Endothelial cell of hepatic sinusoid (primary cell): ENCODE measurements at regions not wholly inside any gene's neighbourhood (a gene's known extent, or its start where the extent isn't known, plus 50 kb on each side); places are given as distances from the start of the nearest gene placed in this dataset.

Experiments
- in situ Hi-C: cut with HindIII; loops from 2 replicates; pipeline ENCODE4 v1.10.0; 2017; ENCODE audit warnings: low sequenced_read_pairs

DNA sequence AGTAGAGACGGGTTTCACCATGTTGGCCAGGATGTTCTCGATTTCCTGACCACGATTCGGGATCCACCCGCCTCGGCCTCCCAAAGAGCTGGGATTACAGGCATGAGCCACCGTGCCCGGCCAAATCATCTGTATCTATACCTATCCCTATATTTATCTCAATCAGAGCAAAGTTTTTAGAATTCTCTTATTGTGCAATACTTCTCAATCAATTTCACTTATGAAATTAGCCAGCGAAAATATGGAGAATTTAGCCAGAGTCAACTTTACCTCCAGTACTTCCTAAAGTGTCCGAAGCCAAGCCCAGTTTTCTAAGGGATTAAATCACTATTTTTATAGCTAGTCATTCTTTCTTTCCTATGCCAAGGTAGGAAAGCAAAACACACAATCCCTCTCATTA is 319.1 kb upstream of the PFKP start:
- in situ Hi-C loops: no loop called here

DNA sequence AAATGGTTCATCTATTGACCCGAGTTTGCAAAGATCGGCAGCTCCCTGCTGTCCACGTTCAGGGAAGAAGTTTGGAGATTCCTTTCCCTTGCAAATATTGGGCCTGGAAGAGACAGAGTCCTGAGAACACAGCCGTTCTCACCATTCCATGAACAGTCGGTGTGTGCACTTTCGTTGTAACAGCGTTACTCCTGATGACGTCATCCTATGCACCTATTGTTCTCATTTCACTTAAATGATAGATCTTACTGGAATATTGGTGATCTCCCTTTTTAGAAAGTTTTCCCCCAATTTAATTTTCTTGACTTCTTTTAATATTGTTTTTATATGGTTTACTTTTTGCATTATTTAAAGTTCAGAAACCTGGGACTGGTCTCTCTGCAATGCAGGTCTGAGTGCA is 320.7 kb upstream of the PFKP start:
- in situ Hi-C loops: no loop called here

DNA sequence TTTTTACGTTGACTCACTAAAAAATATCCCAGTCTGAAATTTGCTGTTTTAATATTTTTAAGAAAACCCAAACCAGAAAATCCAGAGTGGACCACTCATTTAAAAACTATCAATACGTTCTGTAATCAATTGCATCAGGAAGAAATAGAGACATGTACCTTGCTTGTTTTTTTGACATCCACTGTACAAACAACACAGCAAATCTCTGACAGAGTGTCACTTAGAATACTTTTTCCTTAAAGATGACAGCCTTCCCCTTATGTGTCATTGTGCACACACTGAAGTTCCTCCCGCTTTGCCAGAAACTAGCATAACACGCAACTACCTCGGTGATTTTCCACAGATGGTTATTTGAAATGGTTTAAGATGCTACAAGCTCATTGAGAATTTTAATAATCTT is 321.7 kb upstream of the PFKP start:
- in situ Hi-C loops: no loop called here

DNA sequence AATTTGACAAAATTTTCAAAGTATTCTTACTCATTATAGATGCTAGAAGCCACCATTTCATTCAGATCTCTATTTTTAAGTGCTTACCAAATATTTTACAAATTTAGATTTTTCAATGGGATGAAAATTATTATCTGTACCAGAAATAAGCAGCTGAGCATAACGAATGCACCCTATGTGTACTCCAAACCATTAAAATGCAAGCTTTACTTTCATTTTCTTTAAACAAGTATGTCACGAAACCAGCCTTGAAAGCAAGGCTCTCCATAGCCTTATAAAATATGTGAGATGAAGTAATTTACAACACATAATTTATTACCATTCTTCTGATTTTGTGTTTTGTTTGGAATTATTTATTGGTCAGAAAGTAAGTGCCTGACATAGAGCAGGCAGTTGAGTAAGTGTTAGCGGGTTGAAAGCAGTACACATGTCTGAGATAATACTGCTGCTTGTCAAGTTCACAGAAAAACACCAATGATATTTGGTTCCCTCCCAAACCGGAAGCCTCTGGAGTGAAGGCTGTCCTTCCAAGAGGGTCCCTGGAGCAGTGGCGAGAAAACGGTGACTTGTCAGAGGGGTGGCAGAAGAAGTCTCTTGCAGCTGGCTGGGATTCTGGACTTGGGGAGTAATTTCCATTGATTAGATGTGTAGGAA is 322.7 kb upstream of the PFKP start:
- in situ Hi-C loops: loop anchor here (5.0 kb wide), 1 partner anchor 57 kb away; no protein-coding TSS in a partner anchor

DNA sequence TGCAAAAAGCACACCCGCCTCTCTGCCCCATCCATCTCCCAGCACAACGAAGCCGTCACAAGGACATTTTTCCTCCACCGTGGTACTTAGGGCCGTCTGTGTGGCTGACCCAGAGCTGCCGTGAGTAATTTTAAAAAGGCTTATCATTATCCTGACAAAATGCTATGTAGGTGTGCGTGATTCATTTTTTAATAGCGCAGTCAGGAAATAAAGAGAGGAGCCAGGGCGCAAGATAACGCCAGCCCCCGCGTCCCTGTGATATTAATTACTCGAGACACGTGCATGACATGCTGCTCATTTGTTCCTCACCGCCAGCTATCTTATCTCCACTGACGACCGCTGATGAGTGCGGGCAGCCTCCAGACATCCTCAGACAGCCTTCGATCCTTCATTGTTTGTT is 332.7 kb upstream of the PFKP start:
- in situ Hi-C loops: no loop called here

DNA sequence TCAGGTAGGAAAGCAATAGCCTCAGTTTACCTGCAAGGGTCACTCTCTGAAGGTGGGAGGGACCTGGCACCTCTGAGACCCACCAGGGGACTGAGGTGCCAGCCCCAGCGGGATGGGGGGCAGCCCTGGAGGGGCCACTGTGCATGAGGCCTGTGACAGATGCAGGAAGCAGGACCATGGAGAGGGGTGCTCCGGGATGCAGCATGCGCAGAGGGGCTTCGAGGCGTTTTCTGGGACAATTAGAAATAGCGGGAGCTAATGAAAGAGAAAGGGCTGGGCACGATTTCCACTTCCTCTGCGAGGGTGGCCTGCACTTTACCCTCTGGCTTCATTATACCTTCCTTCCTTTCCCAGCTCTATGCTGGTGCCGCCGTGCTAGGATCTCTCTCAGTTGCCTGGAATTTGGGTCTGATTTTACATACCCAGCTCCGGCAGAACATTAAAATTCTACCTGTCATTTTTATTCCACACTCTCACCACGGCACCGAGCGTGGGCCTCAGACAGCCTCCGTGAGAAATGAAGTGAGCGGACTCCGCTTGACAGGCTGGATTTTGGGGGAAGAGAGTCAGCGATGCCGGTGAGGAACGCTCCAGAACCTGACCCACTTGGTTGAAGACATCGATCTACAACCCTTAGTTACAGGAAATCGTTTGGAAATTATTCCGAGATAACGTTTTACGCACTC is 333.9 kb upstream of the PFKP start:
- in situ Hi-C loops: no loop called here

DNA sequence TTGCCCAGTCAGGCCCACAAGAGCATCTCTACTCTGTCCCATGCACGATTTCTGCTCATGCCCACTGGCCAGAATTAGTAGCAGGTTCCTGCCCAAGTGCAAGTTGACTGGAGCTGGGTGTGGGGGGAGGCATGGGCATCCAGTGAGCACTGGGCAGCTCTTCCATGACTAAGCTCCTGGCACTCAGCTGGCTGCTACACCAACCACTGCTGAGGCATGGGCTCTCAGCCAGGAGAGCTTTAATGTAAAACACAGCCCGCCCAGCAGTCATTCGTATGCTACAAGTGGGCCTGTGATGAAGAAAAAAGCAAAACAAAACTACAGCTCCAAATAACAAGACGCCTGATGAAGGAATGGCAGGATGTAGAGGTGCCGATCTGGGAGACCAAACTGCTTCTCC is 335.4 kb upstream of the PFKP start:
- in situ Hi-C loops: no loop called here

DNA sequence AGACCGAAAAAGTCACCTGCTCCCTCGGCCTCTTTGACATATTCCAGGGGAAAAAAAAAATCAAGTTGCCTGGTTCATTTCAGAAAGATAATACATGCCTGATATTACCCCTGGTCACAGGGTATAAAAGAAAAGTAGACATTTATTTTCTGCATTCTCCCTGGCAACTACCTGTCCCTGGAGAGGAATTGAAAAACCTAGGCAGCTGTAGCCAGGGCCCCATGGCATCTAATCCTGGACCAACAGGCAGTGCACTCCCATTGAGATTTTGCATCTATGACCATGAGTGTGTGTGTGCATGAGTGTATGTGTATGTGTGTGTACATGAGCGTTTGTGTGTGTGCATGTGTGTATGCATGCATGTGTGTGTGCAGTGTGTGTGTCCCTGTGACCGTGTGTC is 338.2 kb upstream of the PFKP start:
- in situ Hi-C loops: no loop called here

DNA sequence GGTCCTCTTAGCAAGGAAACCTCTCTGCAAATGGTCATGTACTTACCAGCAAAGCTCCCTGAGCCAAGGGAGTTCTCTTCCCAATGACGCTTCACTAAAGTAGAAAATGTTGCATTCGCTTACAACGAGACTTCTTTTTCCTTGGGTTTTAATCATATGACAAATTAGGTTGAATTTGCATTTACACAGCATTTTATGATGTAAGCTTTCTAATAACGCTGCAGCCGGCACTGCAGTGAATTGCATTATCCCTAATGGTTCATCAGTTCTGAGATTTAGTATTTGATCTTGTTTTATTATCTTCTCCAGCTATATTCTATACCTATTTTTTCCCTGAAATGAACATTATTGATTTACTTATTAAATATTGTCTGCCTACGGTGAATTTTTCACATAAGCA is 339.3 kb upstream of the PFKP start:
- in situ Hi-C loops: no loop called here

DNA sequence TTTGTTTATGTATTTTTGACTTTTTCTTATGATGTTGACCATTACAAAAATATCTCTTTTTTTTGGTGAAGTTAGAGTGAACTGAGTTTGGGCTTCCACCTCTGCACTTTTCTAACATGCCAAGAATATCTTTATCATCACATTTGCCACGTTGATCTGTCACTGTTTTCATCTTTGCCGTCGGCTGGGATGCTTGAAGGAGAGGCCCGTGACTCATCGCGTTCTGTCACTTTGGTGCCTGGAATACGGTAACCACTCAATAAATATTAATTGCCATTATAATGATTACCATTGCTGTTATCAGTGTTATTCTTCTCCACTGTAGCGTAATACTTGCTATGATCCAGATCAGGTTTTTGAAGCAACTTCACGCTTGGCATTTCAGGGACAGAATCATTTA is 350.8 kb upstream of the PFKP start:
- in situ Hi-C loops: no loop called here

DNA sequence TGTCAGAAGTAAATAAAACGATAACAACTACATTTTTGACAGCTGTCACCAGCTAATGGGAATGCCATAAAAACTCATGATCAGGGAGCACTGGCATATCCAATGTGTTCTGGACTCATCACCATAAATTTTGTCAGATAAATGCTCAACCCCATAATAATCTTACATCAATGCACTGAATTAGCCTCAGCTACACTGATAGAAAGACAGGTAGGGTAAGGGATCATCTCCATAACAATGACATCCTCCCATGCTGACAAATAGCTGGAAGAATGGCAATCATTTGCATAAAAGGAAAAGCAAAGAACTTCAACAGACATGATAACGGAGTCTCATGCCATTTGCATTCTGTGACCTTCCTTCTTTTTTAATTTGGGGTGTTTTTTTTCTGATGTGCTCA is 352.8 kb upstream of the PFKP start:
- in situ Hi-C loops: no loop called here

DNA sequence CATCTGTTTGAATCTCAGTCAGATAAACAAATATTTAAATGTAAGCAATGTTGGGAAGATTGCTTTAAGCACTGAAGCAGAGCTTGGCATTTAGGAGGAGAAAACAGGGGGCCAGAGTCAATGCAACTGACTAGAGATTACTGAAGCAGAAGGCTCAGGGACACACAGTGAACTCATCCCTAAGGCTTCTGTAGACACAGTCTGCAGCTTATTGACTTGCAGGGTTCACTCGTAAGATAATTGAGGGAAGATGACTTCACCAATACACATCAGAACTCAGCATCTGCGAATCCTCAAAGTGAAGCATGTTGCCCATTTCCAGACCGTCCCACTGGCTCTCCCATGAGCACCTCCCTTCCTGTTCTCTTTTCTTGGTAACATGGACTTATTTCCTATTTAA is 363.4 kb upstream of the PFKP start:
- in situ Hi-C loops: no loop called here

DNA sequence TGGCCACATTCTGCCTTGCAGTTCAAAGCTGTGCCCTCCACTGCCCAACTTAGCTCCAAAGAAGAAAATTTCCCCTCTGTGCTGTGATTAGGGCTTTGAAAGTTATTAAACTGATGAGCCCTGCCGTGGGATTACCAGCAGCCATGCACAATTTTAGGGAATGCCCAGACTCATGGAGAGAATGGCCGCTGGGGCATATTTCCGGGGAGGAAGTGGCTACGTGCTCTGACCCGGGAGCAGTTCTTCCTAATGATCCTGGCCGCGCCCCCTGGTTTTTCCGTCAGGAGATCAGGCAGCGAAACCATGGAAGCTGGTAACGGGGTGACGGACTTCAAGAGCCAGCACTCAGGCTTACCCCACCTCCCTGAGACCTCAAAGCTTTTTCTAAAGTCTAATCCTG is 365.5 kb upstream of the PFKP start:
- in situ Hi-C loops: no loop called here

DNA sequence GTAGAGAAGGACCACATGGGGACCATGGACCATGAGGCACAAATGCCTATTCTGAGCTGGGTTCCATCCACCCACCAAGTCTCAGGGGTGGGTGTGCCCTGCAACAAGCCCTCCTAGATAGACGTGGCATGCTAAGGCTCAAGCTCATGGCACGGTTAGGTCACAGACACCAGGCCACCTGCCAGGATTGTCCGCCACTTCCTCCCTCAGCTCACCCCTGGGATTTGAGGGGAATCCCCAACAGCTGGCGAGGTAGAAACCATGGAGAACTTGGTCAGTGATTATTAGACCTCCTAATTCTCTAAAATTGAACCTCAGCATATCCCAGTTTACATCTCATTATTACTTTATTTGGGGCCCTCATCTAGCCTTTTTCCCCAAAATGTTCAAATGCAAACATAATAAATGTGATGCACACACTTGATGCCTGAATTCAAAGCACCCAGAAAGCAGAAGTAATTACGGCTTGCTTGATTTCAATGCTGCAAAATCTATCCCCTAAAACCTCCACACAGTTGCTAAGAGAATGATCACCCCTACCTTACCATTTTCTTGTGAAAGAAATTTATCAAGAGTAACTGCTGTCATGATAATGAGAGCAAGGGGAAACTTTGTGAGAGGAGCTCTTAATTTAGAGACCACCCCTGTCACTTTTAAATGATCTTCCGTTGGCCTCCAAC is 366.6 kb upstream of the PFKP start:
- in situ Hi-C loops: no loop called here

DNA sequence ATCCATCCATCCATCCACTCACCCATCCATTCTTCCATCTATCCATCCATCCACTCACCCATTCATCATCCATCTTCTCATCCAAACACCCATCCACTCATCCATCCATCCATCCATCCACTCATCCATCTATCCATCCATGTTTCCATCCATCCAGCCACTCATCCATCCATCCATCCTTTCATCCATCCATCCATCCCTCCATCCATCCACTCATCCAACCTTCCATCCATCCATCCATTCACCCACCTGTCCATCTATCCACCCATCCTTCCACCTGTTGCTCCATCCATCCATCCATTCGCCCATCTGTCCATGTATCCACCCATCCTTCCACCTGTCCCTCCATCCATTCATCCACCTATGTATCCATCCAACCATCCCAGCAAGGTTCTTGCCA is 378.4 kb upstream of the PFKP start:
- in situ Hi-C loops: loop anchor here (5.0 kb wide), 1 partner anchor 53 kb away; no protein-coding TSS in a partner anchor

DNA sequence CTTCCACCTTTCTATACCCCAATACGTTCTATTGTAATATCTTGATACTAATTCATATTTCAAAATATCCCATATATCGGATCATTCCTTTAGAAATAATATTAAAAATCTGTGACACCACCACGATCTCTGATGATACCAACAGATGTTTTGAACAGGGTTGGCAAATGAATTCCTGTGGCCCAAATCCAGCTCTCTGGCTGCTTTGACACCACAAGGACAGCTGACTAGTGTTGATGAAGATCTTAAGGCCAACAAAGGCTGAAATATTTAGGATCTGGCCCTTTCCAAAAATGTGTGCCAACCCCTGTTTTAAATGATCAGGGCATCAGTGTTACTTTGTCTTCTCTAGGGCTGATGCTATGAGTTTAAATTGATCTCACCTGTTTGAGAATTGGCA is 380.7 kb upstream of the PFKP start:
- in situ Hi-C loops: loop anchor here (5.0 kb wide), 1 partner anchor 56 kb away; no protein-coding TSS in a partner anchor

DNA sequence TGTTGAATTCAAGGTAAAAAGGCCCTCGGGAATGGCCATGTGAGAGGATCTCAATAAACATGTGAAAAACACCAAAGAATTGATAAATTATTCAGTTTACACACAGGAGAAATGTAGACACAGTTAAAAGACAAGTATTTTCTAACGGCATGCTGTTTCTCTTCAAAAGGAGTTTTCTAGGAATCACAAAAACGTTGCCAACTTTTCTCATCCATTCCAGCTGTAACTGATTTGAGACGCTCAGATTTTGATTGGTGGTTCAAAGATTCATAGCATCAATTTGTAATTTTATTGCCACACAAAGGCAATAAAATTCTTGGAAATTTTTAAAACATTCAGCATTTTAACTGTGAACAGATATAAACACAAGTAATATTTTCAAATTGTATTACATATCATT is 384.9 kb upstream of the PFKP start:
- in situ Hi-C loops: no loop called here

DNA sequence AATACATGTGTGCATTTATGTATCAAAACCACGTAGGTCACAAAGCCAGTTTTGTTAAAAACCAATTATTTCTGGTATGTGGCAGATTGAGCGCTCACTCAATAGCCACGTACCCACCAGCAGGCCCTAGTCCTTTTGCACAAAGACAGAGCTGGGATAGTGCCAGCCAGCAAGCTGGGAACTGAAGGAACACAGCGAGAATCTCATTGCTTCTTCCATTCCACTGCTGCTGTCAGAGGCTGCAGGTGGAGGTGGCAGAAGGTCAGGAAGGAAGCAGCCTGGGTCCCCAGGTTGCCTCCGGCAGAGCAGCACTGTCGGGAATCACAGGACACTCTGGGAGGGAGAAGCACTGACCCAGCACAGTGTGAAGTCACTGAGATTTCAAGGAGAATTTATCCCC is 385.5 kb upstream of the PFKP start:
- in situ Hi-C loops: no loop called here

DNA sequence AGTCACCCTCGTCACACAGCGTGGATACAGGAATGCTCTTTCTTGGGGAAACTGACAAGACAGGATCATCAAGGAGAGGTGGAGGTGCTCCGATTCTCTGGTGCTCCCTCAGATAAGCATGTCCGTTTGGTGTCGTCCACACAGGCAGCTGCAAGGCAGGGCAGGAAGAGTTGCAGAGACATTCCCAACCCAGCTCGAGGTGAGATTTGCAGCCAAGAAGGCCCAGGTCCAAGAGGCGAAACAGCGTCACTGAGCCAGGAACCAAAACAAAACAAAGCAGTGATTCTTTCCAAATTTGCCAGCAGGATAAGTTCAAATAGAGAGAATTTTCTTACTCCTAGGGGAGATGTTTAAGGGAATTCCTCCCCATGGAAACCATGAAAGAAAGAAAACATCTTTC is 386.5 kb upstream of the PFKP start:
- in situ Hi-C loops: no loop called here

DNA sequence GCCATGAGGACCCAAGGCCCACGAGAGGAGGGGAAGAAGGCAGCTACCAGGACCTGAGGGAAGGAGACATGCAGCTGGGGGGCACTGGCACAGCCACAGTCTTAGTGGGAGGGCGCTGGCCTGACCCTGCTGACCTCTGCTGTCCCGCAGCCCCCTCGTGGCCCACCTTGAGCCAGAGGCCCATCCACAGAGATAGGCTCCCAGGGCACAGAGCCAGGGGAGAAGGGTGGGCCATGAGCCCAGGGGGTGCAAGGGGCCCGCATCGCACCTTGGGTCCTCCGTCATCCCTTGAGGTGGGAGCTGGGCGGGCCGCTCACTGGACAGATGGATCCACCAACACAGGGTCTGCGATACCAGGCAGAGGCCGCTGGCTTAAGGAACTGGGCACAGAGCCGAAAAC is 387.7 kb upstream of the PFKP start:
- in situ Hi-C loops: no loop called here

DNA sequence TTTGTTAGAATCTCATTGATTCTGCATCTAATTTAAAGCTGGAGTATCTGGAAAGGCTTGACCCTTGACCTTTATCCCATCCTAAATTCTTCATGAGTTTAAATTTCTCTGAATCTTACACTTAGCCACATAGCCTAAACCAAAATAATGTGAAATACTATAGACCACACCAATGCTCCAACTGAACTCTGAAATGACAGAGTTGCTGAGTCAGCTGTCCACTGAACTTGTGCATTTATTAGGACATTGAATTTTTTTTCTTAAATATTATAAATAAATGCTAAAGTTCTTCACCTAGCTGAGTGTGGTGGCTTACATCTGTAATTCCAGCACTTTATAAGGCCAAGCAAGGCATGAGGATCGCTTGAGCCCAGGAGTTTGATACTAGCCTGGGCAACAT is 390.9 kb upstream of the PFKP start:
- in situ Hi-C loops: no loop called here

DNA sequence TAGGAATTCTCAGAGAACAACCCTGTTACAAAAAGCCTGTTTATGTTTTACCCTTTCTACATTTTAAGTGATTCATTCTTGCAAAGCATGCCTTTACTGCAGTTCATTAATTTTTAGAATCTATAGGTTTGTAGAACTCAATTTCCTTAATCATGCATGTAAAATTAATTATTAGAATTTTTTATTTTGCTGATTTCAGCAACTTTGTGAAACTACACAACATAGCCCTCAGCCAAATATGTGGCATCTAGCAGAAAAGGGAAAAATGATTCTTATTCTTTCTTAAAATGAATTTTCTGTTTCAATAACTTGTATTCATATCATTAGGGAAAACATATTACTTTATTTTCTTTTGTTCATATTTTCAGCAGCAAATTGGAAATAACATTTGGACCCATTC is 392.9 kb upstream of the PFKP start:
- in situ Hi-C loops: no loop called here
